ENCODE measurements at regions not wholly inside any gene's neighbourhood (a gene's known extent, or its start where the extent isn't known, plus 50 kb on each side); places are given as distances from the start of the nearest gene placed in this dataset.
"Not testable (repeated sequence)": the region's sequence is repeated elsewhere in the genome, so short reads cannot be mapped to it uniquely, and the experiment has no call there.

DNA sequence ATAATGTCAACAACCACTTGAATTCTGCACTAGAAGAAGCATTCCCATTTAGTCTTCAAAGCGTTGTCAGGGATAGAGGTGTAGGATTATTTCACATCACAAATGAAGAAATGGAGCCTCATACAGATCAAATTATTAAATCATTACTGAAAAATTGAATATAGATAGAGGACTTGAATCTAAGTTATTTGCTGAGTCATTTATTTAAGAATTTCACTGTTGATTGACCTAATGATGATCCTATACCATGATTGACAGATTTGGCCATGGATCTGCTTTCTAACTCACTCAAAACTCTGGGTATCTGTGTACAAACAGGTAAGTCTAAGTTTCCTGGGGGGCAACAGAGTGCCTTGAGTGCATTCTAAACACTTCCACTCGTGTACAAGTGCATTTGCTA, 215.9 kb downstream of the BTBD3 start:
- no peak overlapping the region for H3K27ac ChIP-seq
- POLR2A ChIA-PET (ENCODE audit: low non-redundant PET), result no interaction called here
- CTCF ChIA-PET, result no interaction called here
- TF ChIP-seq CTCF (conservative IDR thresholded peaks at IDR 0.05; ENCODE audit: low read depth), result no peak
- no peak for DNase-seq (ENCODE audit: low spot score)

DNA sequence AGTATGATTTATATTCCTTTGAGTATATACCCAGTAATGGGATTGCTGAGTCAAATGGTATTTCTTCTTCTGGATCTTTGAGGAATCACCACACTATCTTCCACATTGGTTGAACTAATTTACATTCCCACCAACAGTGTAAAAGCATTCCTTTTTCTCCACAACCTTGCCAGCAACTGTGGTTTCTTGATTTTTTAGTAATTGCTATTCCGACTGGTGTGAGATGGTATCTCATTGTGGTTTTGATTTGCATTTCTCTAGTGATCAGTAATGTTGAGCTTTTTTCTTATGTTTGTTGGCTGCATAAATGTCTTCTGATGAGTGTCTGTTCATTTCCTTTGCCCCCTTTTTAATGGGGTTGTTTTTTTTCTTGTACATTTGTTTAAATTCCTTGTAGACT, 228.3 kb downstream of the BTBD3 start:
- POLR2A ChIA-PET (ENCODE audit: low non-redundant PET); DNase-seq (ENCODE audit: low spot score); H3K27ac ChIP-seq; CTCF ChIA-PET: not testable (repeated sequence)

DNA sequence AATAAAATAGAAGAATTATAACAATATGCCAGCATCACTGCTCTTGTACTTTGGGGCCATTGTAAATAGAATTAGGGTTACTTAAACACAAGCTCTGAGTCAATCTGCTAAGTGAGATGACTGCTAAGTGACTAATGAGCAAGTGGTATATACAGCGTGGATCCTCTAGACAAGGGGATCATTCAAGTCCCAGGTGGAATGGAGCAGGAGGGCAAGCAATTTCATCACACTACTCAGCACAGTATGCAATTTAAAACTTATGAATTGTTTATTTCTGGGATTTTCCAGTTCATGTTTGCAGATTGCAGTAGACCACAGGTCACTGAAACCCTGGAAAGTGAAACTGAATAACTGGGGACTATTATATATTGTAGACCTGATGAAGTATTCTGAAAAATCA, 235.3 kb downstream of the BTBD3 start:
- ChIA-PET POLR2A (ENCODE audit: low non-redundant PET) (no interaction called here), CTCF (interaction anchor here (0.6 kb wide), 1 partner anchor 14 kb away, joined by 3 read pairs; no protein-coding TSS in a partner anchor)
- DNase-seq (ENCODE audit: low spot score), result no peak
- H3K27ac ChIP-seq, result no peak overlapping the region
- no peak for TF ChIP-seq CTCF (conservative IDR thresholded peaks at IDR 0.05; ENCODE audit: low read depth)

GRCh38 chr20:12153628-12154027, 235.9 kb downstream of the BTBD3 start:
- H3K27ac ChIP-seq, result no peak overlapping the region
- POLR2A ChIA-PET (ENCODE audit: low non-redundant PET), result no interaction called here
- CTCF ChIA-PET, result no interaction called here
- no peak for TF ChIP-seq CTCF (conservative IDR thresholded peaks at IDR 0.05; ENCODE audit: low read depth)
- no peak for DNase-seq (ENCODE audit: low spot score)

DNA sequence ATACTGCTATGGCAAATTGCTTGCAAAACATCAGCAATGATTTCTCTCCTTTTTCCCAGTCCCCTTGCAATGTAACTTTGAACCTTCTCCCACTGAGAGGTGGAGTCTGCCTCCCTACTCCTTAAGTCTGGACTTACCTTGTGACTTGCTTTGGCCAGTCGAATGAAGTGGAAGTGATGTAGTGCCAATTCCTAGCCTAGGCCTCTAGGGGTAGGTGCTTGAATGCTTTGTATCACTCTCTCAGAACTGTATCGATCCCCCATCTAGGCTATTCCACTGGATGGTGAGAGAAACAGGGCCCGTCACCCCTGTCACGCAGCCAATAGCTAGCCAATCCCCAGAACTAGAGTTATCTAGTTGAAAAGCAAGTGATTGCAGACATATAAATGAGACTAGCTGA, 238.6 kb downstream of the BTBD3 start:
- no peak for TF ChIP-seq CTCF (conservative IDR thresholded peaks at IDR 0.05; ENCODE audit: low read depth)
- POLR2A ChIA-PET (ENCODE audit: low non-redundant PET), result no interaction called here
- no peak for DNase-seq (ENCODE audit: low spot score)
- CTCF ChIA-PET, result interaction anchor here (0.6 kb wide), 1 partner anchor 19 kb away, joined by 3 read pairs; no protein-coding TSS in a partner anchor
- H3K27ac ChIP-seq, result no peak overlapping the region

GRCh38 chr20:12159261-12159660, 241.6 kb downstream of the BTBD3 start:
- POLR2A ChIA-PET (ENCODE audit: low non-redundant PET), result no interaction called here
- TF ChIP-seq CTCF (conservative IDR thresholded peaks at IDR 0.05; ENCODE audit: low read depth), result no peak
- no peak for DNase-seq (ENCODE audit: low spot score)
- CTCF ChIA-PET, result no interaction called here
- no peak overlapping the region for H3K27ac ChIP-seq

GRCh38 chr20:12161734-12162133, 244.0 kb downstream of the BTBD3 start:
- POLR2A ChIA-PET (ENCODE audit: low non-redundant PET), result no interaction called here
- H3K27ac ChIP-seq, result no peak overlapping the region
- CTCF ChIA-PET, result no interaction called here
- DNase-seq (ENCODE audit: low spot score), result no peak
- TF ChIP-seq CTCF (conservative IDR thresholded peaks at IDR 0.05; ENCODE audit: low read depth), result no peak
